MM.1S (cell line): ENCODE measurements at regions not wholly inside any gene's neighbourhood (a gene's known extent, or its start where the extent isn't known, plus 50 kb on each side); places are given as distances from the start of the nearest gene placed in this dataset.

Experiments
- DNase-seq: peaks from one replicate; pipeline ENCODE4 v3.0.0-alpha.2; 2015
- H2AFZ ChIP-seq: fragments of 300-600 bp; sonication (generic); 2 replicates; pipeline ENCODE4 v1.6.0; 2016; ENCODE audit warnings: antibody characterized with exemption, low read length
- H3F3A ChIP-seq: fragments of 300-600 bp; sonication (generic); 2 replicates; pipeline ENCODE4 v1.6.1; 2016; ENCODE audit warnings: mild to moderate bottlenecking, antibody characterized with exemption, low read length, moderate library complexity, mixed read lengths; ENCODE audit not compliant: insufficient read depth
- H3K27ac ChIP-seq: fragments of 300-600 bp; sonication (generic); 2 replicates; pipeline ENCODE4 v1.5.1; 2016; ENCODE audit warnings: mild to moderate bottlenecking, low read length
- H3K27me3 ChIP-seq: fragments of 300-600 bp; sonication (generic); replicated peaks from 2 replicates; pipeline ENCODE4 v1.6.0; 2016; ENCODE audit warnings: low read length; ENCODE audit not compliant: insufficient read depth
- H3K36me3 ChIP-seq: fragments of 300-600 bp; sonication (generic); replicated peaks from 2 replicates; pipeline ENCODE4 v1.6.1; 2016; ENCODE audit warnings: mild to moderate bottlenecking, low read length, mixed read lengths; ENCODE audit not compliant: insufficient read depth
- H3K4me1 ChIP-seq: fragments of 300-600 bp; sonication (generic); 2 replicates; pipeline ENCODE4 v1.6.1; 2016; ENCODE audit warnings: low read length, mixed read lengths
- H3K4me2 ChIP-seq: fragments of 300-600 bp; sonication (generic); 2 replicates; pipeline ENCODE4 v1.6.0; 2016; ENCODE audit warnings: low read depth, low read length
- H3K4me3 ChIP-seq: fragments of 300-600 bp; sonication (generic); 2 replicates; pipeline ENCODE4 v1.5.1; 2016; ENCODE audit warnings: low read length, mixed read lengths
- H3K79me2 ChIP-seq: fragments of 300-600 bp; sonication (generic); 2 replicates; pipeline ENCODE4 v1.6.1; 2016; ENCODE audit warnings: mixed run types, low read length, mixed read lengths
- H3K9ac ChIP-seq: fragments of 300-600 bp; sonication (generic); 2 replicates; pipeline ENCODE4 v1.6.1; 2016; ENCODE audit warnings: low read length, mixed read lengths
- H3K9me2 ChIP-seq: fragments of 300-600 bp; sonication (generic); replicated peaks from 2 replicates; pipeline ENCODE4 v1.6.1; 2016; ENCODE audit warnings: mild to moderate bottlenecking, low read length, mixed read lengths; ENCODE audit not compliant: insufficient read depth
- H3K9me3 ChIP-seq: fragments of 300-600 bp; sonication (generic); replicated peaks from 2 replicates; pipeline ENCODE4 v1.6.1; 2016; ENCODE audit warnings: mild to moderate bottlenecking, low read length, mixed read lengths; ENCODE audit not compliant: insufficient read depth
- H4K20me1 ChIP-seq: fragments of 300-600 bp; sonication (generic); 2 replicates; pipeline ENCODE4 v1.6.1; 2016; ENCODE audit warnings: mild to moderate bottlenecking, low read length, moderate library complexity, mixed read lengths; ENCODE audit not compliant: insufficient read depth
- EZH2 ChIP-seq: fragments of 300-600 bp; sonication (generic); optimal IDR thresholded peaks from 2 replicates; pipeline ENCODE3; 2017; ENCODE audit warnings: low read depth, mild to moderate bottlenecking, antibody characterized with exemption, low read length, mixed read lengths
- EZH2phosphoT487 ChIP-seq: fragments of 300-600 bp; sonication (generic); IDR thresholded peaks from 2 replicates; pipeline ENCODE4 v1.6.1; 2018; ENCODE audit warnings: antibody characterized with exemption, low read length
- TF ChIP-seq, protein P1 (sequence below): fragments of 300-600 bp; sonication (generic); IDR thresholded peaks from 2 replicates; pipeline ENCODE4 v1.5.1; 2016; ENCODE audit warnings: antibody characterized with exemption, low read length, mixed read lengths

DNA sequence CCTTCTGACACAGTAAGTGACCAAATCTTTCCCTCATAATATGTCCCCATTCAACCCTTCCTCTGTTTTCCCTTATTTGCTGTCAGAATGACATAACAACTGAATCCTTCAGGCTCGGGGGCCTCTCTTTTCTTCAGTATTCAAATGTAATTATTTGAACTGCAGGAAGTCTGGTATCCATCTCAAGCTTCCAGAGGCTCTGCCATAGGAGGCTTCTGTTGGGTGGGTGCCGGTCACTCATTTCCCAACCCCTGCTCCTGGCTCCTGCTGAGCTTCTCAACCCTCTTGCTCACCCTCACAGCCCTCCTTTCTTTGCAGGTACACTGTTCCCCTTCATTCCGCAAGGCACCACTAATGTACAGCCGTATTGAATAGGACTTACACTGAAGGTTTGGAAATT, 151.8 kb upstream of the MAP3K1 start:
- H3K27ac ChIP-seq, result no peak overlapping the region
- DNase-seq, result no peak
- H3K4me1 ChIP-seq, result peaks cover 29% of the 10 kb centered on the region
- H4K20me1 ChIP-seq, result no peaks in the 10 kb centered on the region
- H2AFZ ChIP-seq, result no peak overlapping the region
- H3K36me3 ChIP-seq, result no peaks in the 10 kb centered on the region
- H3K4me3 ChIP-seq, result no peak overlapping the region
- no peaks in the 10 kb centered on the region for H3K27me3 ChIP-seq
- H3K4me2 ChIP-seq, result no peak overlapping the region
- no peak for TF ChIP-seq EZH2phosphoT487
- no peaks in the 10 kb centered on the region for H3K9me3 ChIP-seq
- H3K9ac ChIP-seq, result no peak overlapping the region
- peaks cover 19% of the 10 kb centered on the region for H3F3A ChIP-seq
- no peaks in the 10 kb centered on the region for H3K9me2 ChIP-seq
- no peaks in the 10 kb centered on the region for H3K79me2 ChIP-seq

DNA sequence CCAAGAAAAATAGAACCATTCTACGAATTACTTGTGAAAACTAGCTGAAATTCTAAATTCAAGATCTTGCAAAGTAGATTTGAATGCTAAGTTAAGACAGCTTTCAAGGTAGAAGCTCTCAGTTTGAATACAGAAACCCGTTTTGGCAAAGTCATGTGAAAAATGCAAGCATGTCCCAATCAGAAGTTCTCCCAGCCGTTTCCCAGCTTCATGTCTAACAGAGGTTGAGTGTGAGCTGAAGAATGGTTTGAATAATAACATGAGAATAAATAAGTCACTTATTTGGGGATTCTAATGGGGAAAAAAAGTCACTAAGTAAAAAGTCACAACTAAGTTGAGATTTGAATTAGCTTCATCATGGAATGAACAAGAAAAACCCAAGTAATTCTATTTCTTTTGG, 152.5 kb upstream of the MAP3K1 start:
- Histone ChIP-seq H3K4me3 (no peak overlapping the region), H2AFZ (no peak overlapping the region), H3K4me1 (peaks cover 29% of the 10 kb centered on the region), H3K79me2 (no peaks in the 10 kb centered on the region), H3F3A (peaks cover 12% of the 10 kb centered on the region; the same call in 1 of the 2 replicates), H4K20me1 (no peaks in the 10 kb centered on the region), H3K27ac (no peak overlapping the region), H3K9me3 (no peaks in the 10 kb centered on the region), H3K36me3 (no peaks in the 10 kb centered on the region), H3K9me2 (no peaks in the 10 kb centered on the region), H3K4me2 (no peak overlapping the region), H3K9ac (no peak overlapping the region), H3K27me3 (no peaks in the 10 kb centered on the region)
- TF ChIP-seq, protein P1, sequence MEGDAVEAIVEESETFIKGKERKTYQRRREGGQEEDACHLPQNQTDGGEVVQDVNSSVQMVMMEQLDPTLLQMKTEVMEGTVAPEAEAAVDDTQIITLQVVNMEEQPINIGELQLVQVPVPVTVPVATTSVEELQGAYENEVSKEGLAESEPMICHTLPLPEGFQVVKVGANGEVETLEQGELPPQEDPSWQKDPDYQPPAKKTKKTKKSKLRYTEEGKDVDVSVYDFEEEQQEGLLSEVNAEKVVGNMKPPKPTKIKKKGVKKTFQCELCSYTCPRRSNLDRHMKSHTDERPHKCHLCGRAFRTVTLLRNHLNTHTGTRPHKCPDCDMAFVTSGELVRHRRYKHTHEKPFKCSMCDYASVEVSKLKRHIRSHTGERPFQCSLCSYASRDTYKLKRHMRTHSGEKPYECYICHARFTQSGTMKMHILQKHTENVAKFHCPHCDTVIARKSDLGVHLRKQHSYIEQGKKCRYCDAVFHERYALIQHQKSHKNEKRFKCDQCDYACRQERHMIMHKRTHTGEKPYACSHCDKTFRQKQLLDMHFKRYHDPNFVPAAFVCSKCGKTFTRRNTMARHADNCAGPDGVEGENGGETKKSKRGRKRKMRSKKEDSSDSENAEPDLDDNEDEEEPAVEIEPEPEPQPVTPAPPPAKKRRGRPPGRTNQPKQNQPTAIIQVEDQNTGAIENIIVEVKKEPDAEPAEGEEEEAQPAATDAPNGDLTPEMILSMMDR, result no peak
- no peak for TF ChIP-seq EZH2
- no peak for TF ChIP-seq EZH2phosphoT487
- no peak for DNase-seq

DNA sequence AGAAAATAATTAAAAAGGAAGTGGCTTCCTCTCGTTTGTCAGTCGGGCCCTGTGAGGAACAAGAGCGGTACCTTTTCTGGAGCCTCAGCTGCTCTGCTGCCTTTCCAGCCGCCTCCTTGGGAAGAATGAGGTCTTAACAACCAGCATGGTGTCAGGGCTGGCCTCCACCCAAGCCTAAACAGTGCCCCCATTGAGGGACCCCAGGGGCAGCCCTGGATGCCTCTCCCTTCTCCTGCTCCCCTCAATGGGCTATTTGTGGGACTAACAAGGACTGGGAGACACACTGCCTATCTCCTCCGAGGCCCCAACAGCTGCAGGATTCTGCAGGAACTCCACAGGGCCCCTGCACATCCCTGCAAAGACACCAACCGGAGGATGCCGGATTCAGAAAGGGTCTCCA, 155.4 kb upstream of the MAP3K1 start:
- H3K79me2 ChIP-seq, result no peaks in the 10 kb centered on the region
- H3K27me3 ChIP-seq, result no peaks in the 10 kb centered on the region
- TF ChIP-seq EZH2, result no peak
- TF ChIP-seq, protein P1, result no peak
- TF ChIP-seq EZH2phosphoT487, result no peak
- peaks cover 27% of the 10 kb centered on the region for H3K4me1 ChIP-seq
- H3F3A ChIP-seq, result peaks cover 8% of the 10 kb centered on the region; the same call in 1 of the 2 replicates
- no peaks in the 10 kb centered on the region for H3K9me2 ChIP-seq
- H4K20me1 ChIP-seq, result no peaks in the 10 kb centered on the region
- no peak overlapping the region for H3K4me3 ChIP-seq
- H3K9me3 ChIP-seq, result no peaks in the 10 kb centered on the region
- no peak for DNase-seq
- no peaks in the 10 kb centered on the region for H3K36me3 ChIP-seq
- no peak overlapping the region for H3K4me2 ChIP-seq
- no peak overlapping the region for H2AFZ ChIP-seq
- no peak overlapping the region; the same call in 1 of the 2 replicates for H3K27ac ChIP-seq
- H3K9ac ChIP-seq, result no peak overlapping the region

DNA sequence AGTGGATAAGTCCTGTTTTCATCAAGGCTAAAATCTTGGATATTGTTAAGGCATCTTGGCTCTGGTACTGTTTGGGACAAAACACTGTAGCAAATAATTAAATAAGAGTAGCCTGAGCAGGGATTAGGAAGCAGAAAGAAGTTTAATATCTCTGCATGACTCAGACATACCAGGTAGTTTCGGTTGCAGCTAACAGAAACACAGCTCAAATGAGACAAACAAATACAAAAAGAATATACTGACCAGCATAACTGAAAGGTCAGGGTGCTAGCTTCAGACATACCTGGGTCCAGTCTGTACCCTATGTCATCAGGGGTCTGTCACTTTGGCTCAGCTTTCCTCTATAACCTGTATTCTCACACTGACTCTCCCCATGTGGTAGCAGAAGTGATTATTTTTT, 156.4 kb upstream of the MAP3K1 start:
- DNase-seq, result peak; percentile 48
- H3K27ac ChIP-seq, result peak overlapping the region; percentile 55
- peaks cover 8% of the 10 kb centered on the region; the same call in 1 of the 2 replicates for H3F3A ChIP-seq
- peak overlapping the region; percentile 62 for H3K4me2 ChIP-seq
- no peaks in the 10 kb centered on the region for H3K27me3 ChIP-seq
- peaks cover 27% of the 10 kb centered on the region for H3K4me1 ChIP-seq
- no peaks in the 10 kb centered on the region for H3K79me2 ChIP-seq
- H3K4me3 ChIP-seq, result 0 out of 2 replicates have a peak overlapping the region, but pooled peaks have one; percentile 16
- H3K36me3 ChIP-seq, result no peaks in the 10 kb centered on the region
- TF ChIP-seq EZH2phosphoT487, result no peak
- no peak for TF ChIP-seq EZH2
- TF ChIP-seq, protein P1, result no peak
- H2AFZ ChIP-seq, result peak overlapping the region; percentile 24; the same call in 1 of the 2 replicates
- H3K9me3 ChIP-seq, result no peaks in the 10 kb centered on the region
- H4K20me1 ChIP-seq, result no peaks in the 10 kb centered on the region
- H3K9ac ChIP-seq, result peak overlapping the region; percentile 17; the same call in 1 of the 2 replicates
- no peaks in the 10 kb centered on the region for H3K9me2 ChIP-seq
